ENCODE measurements at regions not wholly inside any gene's neighbourhood (a gene's known extent, or its start where the extent isn't known, plus 50 kb on each side); places are given as distances from the start of the nearest gene placed in this dataset.
A peak's percentile ranks its signal among the peaks of the same experiment; 100 is the strongest.

- intact Hi-C loops (cut with DNase I; ENCODE audit: low total_unique reads), result no loop called here
- Histone ChIP-seq H3K4me1 (no peaks in the 10 kb centered on the region), H3K27me3 (peaks cover 0 to 20% (median 0%) of the 10 kb centered on the region in 3 donors), H3K27ac (no peak overlapping the region), H3K36me3 (no peaks in the 10 kb centered on the region), H3K4me3 (no peak overlapping the region), H3K9me3 (no peaks in the 10 kb centered on the region)
- TF ChIP-seq POLR2A (IDR thresholded peaks at IDR 0.05) (no peak), EP300 (IDR thresholded peaks at IDR 0.05) (no peak), CTCF (IDR thresholded peaks at IDR 0.05) (no peak)
- DNase-seq, result no peak
- WGBS, 5 donors, result 86 to 98% (median 93%) methylated on average over 3 of the region's 3 CpGs
These were observed 187.2 kb downstream of the KCNA5 start for GRCh38 chr12:5230861-5231260.

- TF ChIP-seq EP300 (IDR thresholded peaks at IDR 0.05) (no peak), POLR2AphosphoS5 (IDR thresholded peaks at IDR 0.05) (no peak), CTCF (IDR thresholded peaks at IDR 0.05) (no peak), POLR2A (IDR thresholded peaks at IDR 0.05) (no peak)
- Histone ChIP-seq H3K36me3 (no peaks in the 10 kb centered on the region), H3K4me3 (no peak overlapping the region), H3K27me3 (peaks cover 0 to 25% (median 0%) of the 10 kb centered on the region in 3 donors), H3K9me3 (no peaks in the 10 kb centered on the region), H3K27ac (no peak overlapping the region), H3K4me1 (no peaks in the 10 kb centered on the region)
- intact Hi-C loops (cut with DNase I; ENCODE audit: low total_unique reads), result no loop called here
- WGBS, 5 donors, result 67 to 93% (median 85%) methylated on average over 3 of the region's 3 CpGs
- no peak for DNase-seq
These were observed 188.6 kb downstream of the KCNA5 start for GRCh38 chr12:5232291-5232690.

GRCh38 chr12:5232826-5233500 is 189.3 kb downstream of the KCNA5 start:
- no peaks in the 10 kb centered on the region for H3K36me3 ChIP-seq
- peak in 1 of 2 donors; percentile 13 for DNase-seq
- no peak for TF ChIP-seq EP300 (IDR thresholded peaks at IDR 0.05)
- TF ChIP-seq CTCF (IDR thresholded peaks at IDR 0.05), result no peak
- TF ChIP-seq POLR2A (IDR thresholded peaks at IDR 0.05), result no peak
- no peak for TF ChIP-seq POLR2AphosphoS5 (IDR thresholded peaks at IDR 0.05)
- no peak overlapping the region for H3K4me3 ChIP-seq
- H3K9me3 ChIP-seq, result no peaks in the 10 kb centered on the region
- peaks cover 0 to 25% (median 0%) of the 10 kb centered on the region in 3 donors for H3K27me3 ChIP-seq
- no peaks in the 10 kb centered on the region for H3K4me1 ChIP-seq
- WGBS, 5 donors, result 36 to 59% (median 45%) methylated on average over 11 to 14 of the region's 14 CpGs
- no peak overlapping the region for H3K27ac ChIP-seq
- intact Hi-C loops (cut with DNase I; ENCODE audit: low total_unique reads), result no loop called here

- Histone ChIP-seq H3K27ac (no peak overlapping the region), H3K4me1 (no peaks in the 10 kb centered on the region), H3K27me3 (peaks cover 0 to 25% (median 0%) of the 10 kb centered on the region in 3 donors), H3K4me3 (no peak overlapping the region), H3K36me3 (no peaks in the 10 kb centered on the region), H3K9me3 (no peaks in the 10 kb centered on the region)
- peak in 1 of 2 donors; percentile 46 for DNase-seq
- intact Hi-C loops (cut with DNase I; ENCODE audit: low total_unique reads), result no loop called here
- TF ChIP-seq EP300 (IDR thresholded peaks at IDR 0.05), result no peak
- TF ChIP-seq CTCF (IDR thresholded peaks at IDR 0.05), result no peak
- TF ChIP-seq POLR2AphosphoS5 (IDR thresholded peaks at IDR 0.05), result no peak
- no peak for TF ChIP-seq POLR2A (IDR thresholded peaks at IDR 0.05)
- 85 to 90% (median 89%) methylated on average over 5 of the region's 5 CpGs for WGBS, 5 donors
These were observed 192.5 kb downstream of the KCNA5 start for GRCh38 chr12:5236022-5236640.

All from stomach (tissue), 8 donors.